GM21447 (cell line): ENCODE measurements at regions not wholly inside any gene's neighbourhood (a gene's known extent, or its start where the extent isn't known, plus 50 kb on each side); places are given as distances from the start of the nearest gene placed in this dataset.
"Not testable (repeated sequence)": the region's sequence is repeated elsewhere in the genome, so short reads cannot be mapped to it uniquely, and the experiment has no call there.

ENCODE experiments used
- ATAC-seq: cut with Tn5 transposase; IDR thresholded peaks from one replicate; pipeline ENCODE4 v1.9.1; 2021; ENCODE audit not compliant: unreplicated experiment

GRCh38 chr3:6452974-6453373 lies 407.9 kb upstream of the GRM7 start:
- ATAC-seq: no peak

GRCh38 chr3:6455031-6455430 lies 405.9 kb upstream of the GRM7 start:
- no peak for ATAC-seq

GRCh38 chr3:6467186-6467585 lies 393.7 kb upstream of the GRM7 start:
- no peak for ATAC-seq

- ATAC-seq: no peak
These were observed 392.3 kb upstream of the GRM7 start for GRCh38 chr3:6468589-6468988.

GRCh38 chr3:6471744-6472143 lies 389.2 kb upstream of the GRM7 start:
- no peak for ATAC-seq

GRCh38 chr3:6490487-6491327 lies 370.2 kb upstream of the GRM7 start:
- ATAC-seq: not testable (repeated sequence)

GRCh38 chr3:6491768-6492167 lies 369.1 kb upstream of the GRM7 start:
- ATAC-seq: no peak

- ATAC-seq: no peak
These were observed 368.6 kb upstream of the GRM7 start for GRCh38 chr3:6492306-6492705.

- not testable (repeated sequence) for ATAC-seq
These were observed 362.0 kb upstream of the GRM7 start for GRCh38 chr3:6498944-6499343.

- no peak for ATAC-seq
These were observed 356.6 kb upstream of the GRM7 start for GRCh38 chr3:6504347-6504746.

GRCh38 chr3:6504834-6505233 lies 356.1 kb upstream of the GRM7 start:
- no peak for ATAC-seq

- ATAC-seq: no peak
These were observed 352.5 kb upstream of the GRM7 start for GRCh38 chr3:6508410-6508759.

GRCh38 chr3:6509576-6509975 lies 351.3 kb upstream of the GRM7 start:
- ATAC-seq: no peak

- no peak for ATAC-seq
These were observed 350.2 kb upstream of the GRM7 start for GRCh38 chr3:6510713-6511112.

GRCh38 chr3:6512172-6512800 lies 348.6 kb upstream of the GRM7 start:
- ATAC-seq: no peak

- ATAC-seq: no peak
These were observed 344.8 kb upstream of the GRM7 start for GRCh38 chr3:6516143-6516542.

- ATAC-seq: no peak
These were observed 344.2 kb upstream of the GRM7 start for GRCh38 chr3:6516694-6517093.

- ATAC-seq: no peak
These were observed 342.1 kb upstream of the GRM7 start for GRCh38 chr3:6518709-6519345.

- ATAC-seq: no peak
These were observed 339.4 kb upstream of the GRM7 start for GRCh38 chr3:6521369-6522113.

- ATAC-seq: no peak
These were observed 338.7 kb upstream of the GRM7 start for GRCh38 chr3:6522191-6522590.

- ATAC-seq: no peak
These were observed 337.9 kb upstream of the GRM7 start for GRCh38 chr3:6523043-6523442.

GRCh38 chr3:6524479-6524878 lies 336.4 kb upstream of the GRM7 start:
- no peak for ATAC-seq
